ENCODE measurements at regions not wholly inside any gene's neighbourhood (a gene's known extent, or its start where the extent isn't known, plus 50 kb on each side); places are given as distances from the start of the nearest gene placed in this dataset.
"Not testable (repeated sequence)": the region's sequence is repeated elsewhere in the genome, so short reads cannot be mapped to it uniquely, and the experiment has no call there.

GRCh38 chr4:12447451-12447850 is 1018.8 kb upstream of the HS3ST1 start:
- DNase-seq (ENCODE audit: low spot score) = no peak

- DNase-seq (ENCODE audit: low spot score) = no peak
These were observed 1018.0 kb upstream of the HS3ST1 start for GRCh38 chr4:12446657-12447185.

DNA sequence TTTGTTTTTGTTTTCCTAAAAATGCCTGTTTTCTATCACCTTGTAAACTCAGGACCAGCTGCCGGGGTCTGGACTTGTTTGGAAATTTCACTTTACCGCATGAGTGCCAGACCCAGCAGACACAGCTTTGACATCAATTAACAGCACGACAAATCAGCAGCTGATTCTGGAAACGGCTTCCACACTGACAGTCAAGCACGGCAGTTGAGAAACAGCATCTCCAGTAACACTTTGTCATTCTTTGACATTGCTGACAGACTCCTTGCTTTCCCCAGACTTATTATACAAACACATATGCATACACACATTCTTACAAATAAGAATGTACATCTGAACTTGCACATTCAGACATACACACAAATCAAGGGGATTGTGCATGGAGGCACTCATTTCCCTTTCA is 1017.6 kb upstream of the HS3ST1 start:
- DNase-seq (ENCODE audit: low spot score) = no peak

- no peak for DNase-seq (ENCODE audit: low spot score)
These were observed 1017.1 kb upstream of the HS3ST1 start for GRCh38 chr4:12445711-12446235.

DNA sequence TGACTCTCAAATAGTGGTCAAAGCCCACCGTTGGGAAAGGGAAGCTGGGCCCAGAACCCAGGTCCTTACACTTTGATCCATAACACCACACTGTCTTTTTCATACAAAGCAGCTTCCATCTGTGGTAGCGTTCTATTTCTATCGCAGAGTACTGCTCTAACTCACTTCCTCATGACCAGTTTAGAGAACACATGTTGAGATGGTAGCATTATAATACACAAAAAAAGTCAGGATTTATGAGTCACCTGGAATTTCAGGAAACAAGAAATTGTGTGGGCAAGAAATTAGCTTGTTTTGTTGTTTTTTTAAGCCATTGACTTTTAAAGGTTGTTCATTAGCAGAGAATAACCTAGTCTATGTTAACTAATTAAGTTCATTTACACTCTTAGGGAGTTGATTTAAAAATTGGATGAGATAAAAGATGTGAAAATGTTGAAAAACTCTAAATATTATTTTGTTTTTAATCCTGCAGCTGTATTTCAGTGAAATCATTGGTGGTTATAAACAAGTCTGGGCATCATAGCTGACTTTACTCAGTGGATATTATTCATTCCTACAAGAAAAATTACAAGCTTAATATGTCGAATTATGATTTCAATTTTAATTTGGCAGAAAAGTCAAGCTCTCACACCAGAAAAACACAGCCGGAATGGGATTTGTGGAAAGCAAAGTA is 1011.1 kb upstream of the HS3ST1 start:
- DNase-seq (ENCODE audit: low spot score) = no peak

GRCh38 chr4:12431259-12431658 is 1002.6 kb upstream of the HS3ST1 start:
- not testable (repeated sequence) for DNase-seq (ENCODE audit: low spot score)

GRCh38 chr4:12421364-12421763 is 992.7 kb upstream of the HS3ST1 start:
- DNase-seq (ENCODE audit: low spot score) = no peak

- DNase-seq (ENCODE audit: low spot score) = no peak
These were observed 988.1 kb upstream of the HS3ST1 start for GRCh38 chr4:12416755-12417154.

- no peak for DNase-seq (ENCODE audit: low spot score)
These were observed 985.6 kb upstream of the HS3ST1 start for GRCh38 chr4:12414181-12414812.

DNA sequence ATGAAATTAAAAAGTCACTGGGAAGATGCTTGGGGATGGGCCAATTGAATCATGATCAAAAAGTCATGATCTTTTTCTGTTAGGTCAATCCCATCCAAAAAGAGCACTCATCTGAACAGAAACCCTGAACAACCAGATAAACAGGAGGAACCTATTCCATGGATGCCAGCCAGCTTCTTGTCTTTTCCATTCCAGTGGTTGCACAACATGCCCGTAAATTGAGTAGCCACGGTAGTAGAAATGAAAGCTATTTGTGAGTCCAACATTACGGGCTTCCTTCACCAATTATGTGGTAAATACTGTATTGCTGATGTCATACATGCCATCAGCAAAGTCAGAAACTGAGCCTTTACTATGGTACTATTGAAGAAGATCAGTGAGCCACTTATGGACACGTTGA is 982.4 kb upstream of the HS3ST1 start:
- DNase-seq (ENCODE audit: low spot score) = no peak

GRCh38 chr4:12409507-12410190 is 981.0 kb upstream of the HS3ST1 start:
- DNase-seq (ENCODE audit: low spot score) = no peak

- no peak for DNase-seq (ENCODE audit: low spot score)
These were observed 979.7 kb upstream of the HS3ST1 start for GRCh38 chr4:12408364-12408763.

GRCh38 chr4:12403175-12403574 is 974.5 kb upstream of the HS3ST1 start:
- no peak for DNase-seq (ENCODE audit: low spot score)

- DNase-seq (ENCODE audit: low spot score) = no peak
These were observed 971.1 kb upstream of the HS3ST1 start for GRCh38 chr4:12399781-12400180.

DNA sequence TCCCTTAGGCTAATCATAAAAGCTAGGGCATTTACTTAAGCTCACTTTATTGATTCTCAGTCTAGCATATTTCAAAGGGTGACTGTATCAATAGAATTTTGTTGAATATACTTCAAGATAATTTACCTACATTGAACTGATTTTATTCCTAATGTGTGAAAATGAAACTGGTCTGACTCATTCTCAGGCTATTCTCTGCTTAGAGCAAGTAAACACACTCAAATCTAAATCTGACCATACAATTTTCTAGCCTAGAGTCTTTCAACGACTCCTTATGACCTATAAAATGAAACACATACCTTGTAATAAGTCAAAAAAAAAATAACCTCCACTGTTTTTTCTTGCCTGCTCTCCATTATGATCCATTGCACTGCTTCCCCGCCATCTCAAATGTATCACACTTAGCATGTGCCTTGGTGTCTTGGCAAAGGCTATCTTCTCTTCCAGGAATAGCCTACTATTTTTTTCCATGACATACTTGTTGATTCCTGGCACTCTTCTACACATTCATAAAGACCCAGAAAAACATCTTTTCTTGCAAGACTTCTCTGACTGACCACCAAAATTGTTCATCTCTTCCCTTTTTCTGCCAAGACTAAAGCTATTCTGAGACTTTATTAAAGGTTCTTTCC is 965.1 kb upstream of the HS3ST1 start:
- no peak for DNase-seq (ENCODE audit: low spot score)

GRCh38 chr4:12389604-12390003 is 960.9 kb upstream of the HS3ST1 start:
- DNase-seq (ENCODE audit: low spot score) = no peak

DNA sequence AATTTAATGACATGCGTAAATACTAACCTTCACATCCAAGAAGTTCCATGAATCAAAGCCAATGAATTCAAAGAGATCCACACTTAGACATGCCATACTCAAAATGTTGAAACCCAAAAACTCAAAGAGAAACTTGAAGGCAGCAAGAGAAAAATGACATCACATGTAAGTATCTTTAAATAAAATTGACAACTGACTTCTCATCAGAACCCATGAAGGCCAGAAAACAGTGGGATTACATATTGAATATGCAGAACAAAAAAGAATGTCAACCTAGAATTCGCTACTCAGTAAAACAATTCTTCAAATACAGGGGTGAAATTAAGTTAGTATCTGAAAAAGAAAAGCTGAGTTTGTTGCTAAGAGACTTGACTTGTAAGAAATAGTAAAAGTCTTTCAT is 953.9 kb upstream of the HS3ST1 start:
- DNase-seq (ENCODE audit: low spot score) = no peak

- no peak for DNase-seq (ENCODE audit: low spot score)
These were observed 950.5 kb upstream of the HS3ST1 start for GRCh38 chr4:12379191-12379590.

DNA sequence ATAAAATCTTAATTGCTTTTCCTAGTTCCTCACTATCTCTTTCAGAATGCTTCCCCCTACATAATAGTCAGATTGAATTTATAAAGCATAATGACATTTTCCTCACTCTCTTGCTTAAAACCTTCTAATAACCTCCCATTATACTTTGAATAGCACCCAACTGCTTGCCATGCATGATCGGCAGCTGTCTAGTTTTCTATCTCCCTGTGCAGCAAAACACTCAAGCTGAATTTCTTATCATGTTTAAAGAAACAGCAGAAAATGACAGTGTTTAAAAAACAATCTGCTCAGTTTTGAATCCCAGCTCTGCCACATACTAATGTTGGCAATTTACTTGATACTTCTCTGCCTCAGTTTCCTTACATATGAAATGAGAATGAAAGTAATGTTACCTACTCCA is 947.1 kb upstream of the HS3ST1 start:
- DNase-seq (ENCODE audit: low spot score) = no peak

- not testable (repeated sequence) for DNase-seq (ENCODE audit: low spot score)
These were observed 937.2 kb upstream of the HS3ST1 start for GRCh38 chr4:12365869-12366268.

DNA sequence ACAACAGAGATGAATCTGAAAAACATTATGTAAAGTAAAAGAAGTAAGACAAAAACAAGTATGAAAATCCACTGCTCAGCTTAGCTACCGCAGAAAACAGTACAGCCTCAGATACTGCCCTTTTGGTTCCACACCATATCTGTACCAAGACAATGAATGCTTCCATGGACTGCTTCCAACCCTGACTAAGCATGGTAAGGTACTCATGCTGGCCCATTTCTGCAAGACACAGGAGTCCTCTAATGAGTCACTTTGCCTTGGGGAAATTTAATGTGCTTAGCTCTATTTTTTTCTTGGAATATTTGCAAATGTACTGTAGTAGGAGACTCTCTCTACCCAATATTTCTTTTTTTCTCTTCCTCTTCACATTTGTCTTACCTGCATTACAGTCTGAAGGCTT is 931.7 kb upstream of the HS3ST1 start:
- no peak for DNase-seq (ENCODE audit: low spot score)

GRCh38 chr4:12359420-12359819 is 930.7 kb upstream of the HS3ST1 start:
- DNase-seq (ENCODE audit: low spot score) = no peak
